ENCODE measurements at regions not wholly inside any gene's neighbourhood (a gene's known extent, or its start where the extent isn't known, plus 50 kb on each side); places are given as distances from the start of the nearest gene placed in this dataset.
"Not testable (repeated sequence)": the region's sequence is repeated elsewhere in the genome, so short reads cannot be mapped to it uniquely, and the experiment has no call there.

DNA sequence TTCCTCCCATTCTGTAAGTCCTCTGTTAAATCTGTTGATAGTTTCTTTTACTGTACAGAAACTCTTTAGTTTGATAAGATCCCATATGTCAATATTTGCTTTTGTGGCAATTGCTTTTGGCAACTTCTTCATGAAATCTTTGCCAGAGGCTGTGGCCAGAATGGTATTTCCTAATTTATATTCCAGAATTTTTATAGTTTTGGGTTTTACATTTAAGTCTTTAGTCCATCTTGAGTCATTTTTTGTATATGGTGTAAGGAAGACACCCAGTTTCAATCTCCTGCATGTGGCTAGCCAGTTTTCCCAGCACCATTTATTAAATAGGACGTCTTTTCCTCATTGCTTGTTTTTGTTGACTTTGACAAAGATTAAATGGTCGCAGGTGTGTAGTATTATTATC is 372.4 kb upstream of the CADM2 start:
- ATAC-seq (no peak), DNase-seq (no peak)
- no peaks in the 10 kb centered on the region for H3K27me3 Mint-ChIP-seq
- peaks cover 5 to 21% of the 10 kb centered on the region in 2 donors for H3K9me3 Mint-ChIP-seq
- H3K4me1 Mint-ChIP-seq: no peaks in the 10 kb centered on the region
- H3K4me3 Mint-ChIP-seq: no peak overlapping the region
- no peak overlapping the region for H3K27ac Mint-ChIP-seq

GRCh38 chr3:84600703-84601225 is 358.0 kb upstream of the CADM2 start:
- ATAC-seq (no peak), DNase-seq (no peak)
- Mint-ChIP-seq H3K4me3 (no peak overlapping the region), H3K27ac (no peak overlapping the region), H3K27me3 (no peaks in the 10 kb centered on the region), H3K4me1 (no peaks in the 10 kb centered on the region), H3K9me3 (peaks cover 0 to 10% of the 10 kb centered on the region in 2 donors)

GRCh38 chr3:84601303-84601702 is 357.5 kb upstream of the CADM2 start:
- Mint-ChIP-seq H3K9me3 (peaks cover 0 to 10% of the 10 kb centered on the region in 2 donors), H3K4me3 (no peak overlapping the region), H3K4me1 (no peaks in the 10 kb centered on the region), H3K27ac (no peak overlapping the region), H3K27me3 (no peaks in the 10 kb centered on the region)
- ATAC-seq (no peak), DNase-seq (no peak)

- Mint-ChIP-seq H3K27me3 (no peaks in the 10 kb centered on the region), H3K4me3 (no peak overlapping the region), H3K4me1 (no peaks in the 10 kb centered on the region), H3K9me3 (peaks cover 7 to 9% of the 10 kb centered on the region in 2 donors), H3K27ac (no peak overlapping the region)
- no peak for DNase-seq
- ATAC-seq: no peak
These were observed 337.0 kb upstream of the CADM2 start for GRCh38 chr3:84621823-84622222.

DNA sequence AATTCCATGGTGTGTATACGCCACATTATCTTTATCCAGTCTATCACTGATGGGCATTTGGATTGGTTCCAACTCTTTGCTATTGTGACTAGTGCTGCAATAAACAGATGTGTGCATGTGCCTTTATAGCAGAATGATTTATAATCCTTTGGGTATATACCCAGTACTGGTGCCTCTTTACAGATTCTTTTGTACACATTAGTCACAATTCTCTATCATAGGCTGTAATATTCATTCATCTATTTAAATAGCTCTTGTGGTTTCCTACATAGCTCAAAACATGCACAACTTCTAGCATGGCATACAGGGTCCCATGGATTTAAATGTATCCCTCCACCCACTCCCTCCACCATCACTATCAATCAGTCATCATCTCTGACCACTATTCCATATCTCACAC is 324.1 kb upstream of the CADM2 start:
- Mint-ChIP-seq H3K4me1 (no peaks in the 10 kb centered on the region), H3K9me3 (peaks cover 14 to 15% of the 10 kb centered on the region in 2 donors), H3K27ac (no peak overlapping the region), H3K27me3 (no peaks in the 10 kb centered on the region), H3K4me3 (no peak overlapping the region)
- no peak for ATAC-seq
- no peak for DNase-seq

DNA sequence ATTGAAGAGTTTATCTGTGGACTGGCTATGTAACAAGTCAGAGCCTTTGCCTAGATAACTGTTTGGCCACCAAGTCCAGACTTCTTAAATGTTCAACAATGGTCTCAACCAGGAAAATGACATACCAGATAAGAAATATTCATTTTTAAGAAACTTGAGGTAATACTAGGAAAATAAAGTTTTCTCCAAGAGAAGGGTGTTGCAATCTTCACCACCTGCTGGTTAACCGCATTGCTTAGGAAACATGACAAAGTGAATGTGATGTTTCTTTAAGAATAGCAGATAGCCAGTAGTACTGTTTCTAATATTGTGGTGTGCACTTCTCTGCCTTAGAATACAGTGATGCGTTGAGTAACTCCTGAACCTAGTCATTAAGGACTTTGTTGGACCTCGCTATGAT is 321.5 kb upstream of the CADM2 start:
- peaks cover 14% of the 10 kb centered on the region in 2 donors for H3K9me3 Mint-ChIP-seq
- no peak overlapping the region for H3K27ac Mint-ChIP-seq
- no peaks in the 10 kb centered on the region for H3K27me3 Mint-ChIP-seq
- DNase-seq: no peak
- no peaks in the 10 kb centered on the region for H3K4me1 Mint-ChIP-seq
- no peak for ATAC-seq
- no peak overlapping the region for H3K4me3 Mint-ChIP-seq

DNA sequence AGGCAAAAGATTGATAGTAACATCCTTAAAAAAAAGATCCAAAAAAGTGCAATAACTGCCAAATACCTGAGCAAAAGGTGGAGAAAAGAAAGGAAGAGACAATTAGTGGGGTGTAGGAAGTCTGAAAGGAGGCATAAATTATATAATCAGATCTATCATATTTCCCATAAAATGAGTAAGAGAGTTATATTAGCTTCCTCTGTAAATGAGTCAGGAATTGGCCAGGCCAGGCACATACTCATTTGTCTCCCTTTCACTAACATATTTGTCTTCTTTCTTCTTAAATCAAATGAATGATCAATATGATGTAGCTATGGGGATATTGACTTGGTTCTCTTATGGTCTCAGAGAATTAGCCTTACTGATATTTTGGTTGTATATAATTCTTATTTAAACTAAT is 292.3 kb upstream of the CADM2 start:
- DNase-seq: no peak
- no peak for ATAC-seq
- H3K4me1 Mint-ChIP-seq: no peaks in the 10 kb centered on the region
- H3K9me3 Mint-ChIP-seq: peaks cover 0 to 7% of the 10 kb centered on the region in 2 donors
- H3K4me3 Mint-ChIP-seq: no peak overlapping the region
- H3K27me3 Mint-ChIP-seq: no peaks in the 10 kb centered on the region
- no peak overlapping the region for H3K27ac Mint-ChIP-seq

DNA sequence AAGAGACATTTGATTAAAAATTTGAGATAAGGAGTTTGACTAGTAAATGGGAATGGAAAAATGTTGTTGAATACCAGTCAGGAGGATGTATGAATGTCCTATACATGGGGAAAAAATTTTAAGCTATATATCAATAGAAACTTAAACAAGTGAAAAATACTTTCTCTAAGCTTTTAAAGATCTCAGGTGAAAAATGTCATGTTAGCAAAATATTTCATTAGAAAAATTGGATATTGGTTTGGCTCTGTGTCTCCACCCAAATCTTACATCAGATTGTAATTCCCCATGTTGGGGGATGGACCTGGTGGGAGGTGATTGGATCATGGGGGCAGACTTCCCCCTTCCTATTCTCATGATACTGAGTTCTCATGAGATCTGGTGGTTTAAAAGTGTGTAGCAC is 279.6 kb upstream of the CADM2 start:
- H3K27me3 Mint-ChIP-seq: no peaks in the 10 kb centered on the region
- H3K9me3 Mint-ChIP-seq: peaks cover 19 to 24% of the 10 kb centered on the region in 2 donors
- H3K4me3 Mint-ChIP-seq: no peak overlapping the region
- no peak overlapping the region for H3K27ac Mint-ChIP-seq
- H3K4me1 Mint-ChIP-seq: no peaks in the 10 kb centered on the region
- ATAC-seq: no peak
- DNase-seq: no peak

- Mint-ChIP-seq H3K9me3 (peaks cover 19 to 24% of the 10 kb centered on the region in 2 donors), H3K4me3 (no peak overlapping the region), H3K4me1 (no peaks in the 10 kb centered on the region), H3K27ac (no peak overlapping the region), H3K27me3 (no peaks in the 10 kb centered on the region)
- ATAC-seq (no peak), DNase-seq (no peak)
These were observed 278.1 kb upstream of the CADM2 start for GRCh38 chr3:84680700-84681099.

GRCh38 chr3:84683493-84683892 is 275.3 kb upstream of the CADM2 start:
- no peak for ATAC-seq
- Mint-ChIP-seq H3K4me3 (no peak overlapping the region), H3K27ac (no peak overlapping the region), H3K9me3 (peaks cover 19 to 23% of the 10 kb centered on the region in 2 donors), H3K4me1 (no peaks in the 10 kb centered on the region), H3K27me3 (no peaks in the 10 kb centered on the region)
- no peak for DNase-seq

GRCh38 chr3:84685467-84685866 is 273.3 kb upstream of the CADM2 start:
- H3K27me3 Mint-ChIP-seq: no peaks in the 10 kb centered on the region
- H3K4me1 Mint-ChIP-seq: no peaks in the 10 kb centered on the region

GRCh38 chr3:84692261-84692660 is 266.5 kb upstream of the CADM2 start:
- H3K4me3 Mint-ChIP-seq: no peak overlapping the region
- H3K4me1 Mint-ChIP-seq: no peaks in the 10 kb centered on the region
- H3K27ac Mint-ChIP-seq: no peak overlapping the region
- DNase-seq (no peak), ATAC-seq (no peak)
- no peaks in the 10 kb centered on the region for H3K27me3 Mint-ChIP-seq
- H3K9me3 Mint-ChIP-seq: peaks cover 10 to 14% of the 10 kb centered on the region in 2 donors

More at GRCh38 chr3:84685467-84685866, 273.3 kb upstream of the CADM2 start:
- Mint-ChIP-seq H3K9me3 (peaks cover 15% of the 10 kb centered on the region in 2 donors), H3K27ac (no peak overlapping the region), H3K4me3 (no peak overlapping the region)
- DNase-seq (no peak), ATAC-seq (no peak)

- DNase-seq, H3K27ac Mint-ChIP-seq, H3K4me3 Mint-ChIP-seq, H3K4me1 Mint-ChIP-seq, ATAC-seq, H3K27me3 Mint-ChIP-seq: not testable (repeated sequence)
- H3K9me3 Mint-ChIP-seq: peaks cover 14 to 21% of the 10 kb centered on the region in 2 donors
These were observed 248.5 kb upstream of the CADM2 start for GRCh38 chr3:84710288-84710687.

DNA sequence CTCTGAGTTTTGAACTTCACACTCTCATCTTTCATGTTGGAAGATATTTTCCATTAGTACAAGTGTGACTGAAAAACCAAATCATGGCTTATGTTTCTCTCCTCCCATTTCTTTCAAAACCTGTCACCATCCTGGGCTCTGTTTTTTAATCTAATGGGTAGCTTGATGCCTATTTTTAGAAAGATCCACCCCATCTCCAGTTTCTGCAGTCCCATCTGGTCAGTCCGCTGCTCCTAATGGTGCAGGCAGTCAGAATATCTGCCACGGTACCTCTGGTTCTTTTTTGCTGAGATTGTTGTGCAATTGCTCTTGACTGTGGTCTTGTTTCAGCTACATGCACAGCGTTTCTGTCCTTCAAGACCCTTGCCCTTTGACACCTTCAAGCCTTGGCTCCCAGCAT is 240.9 kb upstream of the CADM2 start:
- Mint-ChIP-seq H3K27me3 (no peaks in the 10 kb centered on the region), H3K27ac (no peak overlapping the region), H3K4me1 (no peaks in the 10 kb centered on the region), H3K9me3 (peaks cover 10 to 37% of the 10 kb centered on the region in 2 donors), H3K4me3 (no peak overlapping the region)
- DNase-seq (no peak), ATAC-seq (no peak)

- Mint-ChIP-seq H3K9me3 (peaks cover 0 to 15% of the 10 kb centered on the region in 2 donors), H3K27me3 (no peaks in the 10 kb centered on the region), H3K4me1 (no peaks in the 10 kb centered on the region), H3K27ac (no peak overlapping the region), H3K4me3 (no peak overlapping the region)
- DNase-seq (no peak), ATAC-seq (no peak)
These were observed 233.9 kb upstream of the CADM2 start for GRCh38 chr3:84724877-84725276.

- peaks cover 4 to 16% of the 10 kb centered on the region in 2 donors for H3K9me3 Mint-ChIP-seq
- ATAC-seq: no peak
These were observed 231.2 kb upstream of the CADM2 start for GRCh38 chr3:84727616-84728015.

DNA sequence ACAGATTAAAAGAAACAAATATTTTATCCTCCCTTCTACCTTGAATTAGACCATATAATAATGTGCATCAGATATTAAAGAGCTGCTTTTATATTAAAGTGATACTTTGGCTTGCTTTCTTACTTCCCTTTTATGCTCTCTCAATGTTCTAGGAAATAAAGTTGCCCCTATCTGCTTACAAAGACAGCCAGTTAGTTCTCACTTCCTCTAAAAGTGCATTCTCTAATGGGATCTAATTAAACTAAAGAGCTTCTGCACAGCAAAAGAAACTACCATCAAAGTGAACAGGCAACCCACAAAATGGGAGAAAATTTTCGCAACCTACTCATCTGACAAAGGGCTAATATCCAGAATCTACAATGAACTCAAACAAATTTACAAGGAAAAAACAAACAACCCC is 224.1 kb upstream of the CADM2 start:
- ATAC-seq, H3K27me3 Mint-ChIP-seq: not testable (repeated sequence)
- peaks cover 4 to 12% of the 10 kb centered on the region in 2 donors for H3K9me3 Mint-ChIP-seq

More at GRCh38 chr3:84727616-84728015, 231.2 kb upstream of the CADM2 start:
- Mint-ChIP-seq H3K4me3 (no peak overlapping the region), H3K4me1 (no peaks in the 10 kb centered on the region), H3K27me3 (no peaks in the 10 kb centered on the region), H3K27ac (no peak overlapping the region)
- DNase-seq: no peak

More for the DNA sequence above, 224.1 kb upstream of the CADM2 start:
- H3K27ac Mint-ChIP-seq, DNase-seq, H3K4me3 Mint-ChIP-seq, H3K4me1 Mint-ChIP-seq: not testable (repeated sequence)
